Ovary (tissue), 7 donors: ENCODE measurements at regions not wholly inside any gene's neighbourhood (a gene's known extent, or its start where the extent isn't known, plus 50 kb on each side); places are given as distances from the start of the nearest gene placed in this dataset.

Experiments used
- DNase-seq, 5 donors: peaks; one replicate each; pipeline ENCODE4 v3.0.0-alpha.2; 2019 to 2020
- H3K27ac ChIP-seq, 2 donors: fragments of 200-600 bp; one replicate each; pipeline versions ENCODE4 v1.5.1 to v1.8.0; 2019 to 2022
- H3K27me3 ChIP-seq: fragments of 200-600 bp; one replicate; pipeline ENCODE4 v1.8.0; 2022
- H3K36me3 ChIP-seq: fragments of 200-600 bp; sonication (generic); one replicate; pipeline ENCODE4 v1.5.1; 2019
- H3K4me1 ChIP-seq: one replicate; pipeline ENCODE4 v1.8.1; 2013; ENCODE audit warnings: mild to moderate bottlenecking, moderate library complexity; ENCODE audit not compliant: insufficient read depth
- H3K4me3 ChIP-seq: fragments of 200-600 bp; sonication (generic); one replicate; pipeline ENCODE4 v1.5.1; 2017
- H3K9me3 ChIP-seq, 2 donors: fragments of 200-600 bp in 1 of 2; sonication (generic) in 1 of 2; one replicate each; pipeline versions ENCODE4 v1.5.1 to v1.8.1; 2013 to 2019; ENCODE audit warnings: mild to moderate bottlenecking in 1 of 2, moderate library complexity in 1 of 2
- CTCF ChIP-seq, 3 donors: fragments of 450-650 bp in 2 of 3; fragments of 200-600 bp in 1 of 3; IDR thresholded peaks; one replicate each; pipeline versions ENCODE4 v1.5.1 to v1.8.0; 2016 to 2022; ENCODE audit warnings: antibody characterized with exemption in 3 of 3, mild to moderate bottlenecking in 1 of 3
- EP300 ChIP-seq: sonication (generic); formaldehyde crosslinking; IDR thresholded peaks from one replicate; pipeline ENCODE4 v1.6.1; 2017; ENCODE audit warnings: antibody characterized with exemption
- POLR2A ChIP-seq: fragments of 450-650 bp; IDR thresholded peaks from one replicate; pipeline ENCODE4 v1.6.1; 2017; ENCODE audit warnings: antibody characterized with exemption, mild to moderate bottlenecking, moderate library complexity
- WGBS, 3 donors: extraction: QIAGEN DNeasy Blood & Tissue Kit in 1 of 3; methylation state at CpG; one replicate each; pipeline versions ENCODE4 v1.1.5 to v1.1.7; 2013 to 2017; 5-methylcytosine and 5-hydroxymethylcytosine counted together
- intact Hi-C, 4 donors: fragments of 100-400 bp; cut with DNase I; formaldehyde crosslinking; loops; one replicate each; pipeline versions ENCODE4 v1.11.0 to v1.15.1; 2022 to 2023
- donor health status: DM: no; HTN: no; CAD: no; lungs with moderate emphysema.
- donor health status: DM: no; HTN: no; CAD: no.
- donor health status: Bipolar disorder and iron deficiency.
- donor health status: DM: no; HTN: no; CAD: no.
- donor health status: DM: yes; HTN: yes; CAD: no.

DNA sequence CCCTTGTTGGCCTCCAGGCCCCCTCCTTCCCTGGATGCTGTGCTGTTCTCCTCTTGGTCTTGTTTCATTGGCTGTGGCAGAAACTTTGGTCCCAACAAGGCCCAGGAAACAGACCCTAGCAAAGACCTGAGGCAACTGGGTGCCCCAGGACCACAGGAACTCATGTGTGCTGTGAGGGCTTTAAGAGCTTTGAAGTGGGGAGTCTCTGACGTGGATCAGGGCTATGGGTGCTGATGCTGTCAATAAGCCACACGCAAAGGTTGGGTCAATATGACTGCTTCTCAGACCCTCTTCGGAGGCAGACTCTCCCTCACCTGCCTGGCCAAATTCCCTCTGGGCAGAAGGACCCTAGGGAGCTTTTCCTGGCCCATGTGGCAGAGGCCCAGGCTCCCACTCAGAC is 91.5 kb upstream of the MLN start:
- no peaks in the 10 kb centered on the region for H3K27me3 ChIP-seq
- no peak for TF ChIP-seq CTCF (IDR thresholded peaks at IDR 0.05)
- TF ChIP-seq POLR2A, result no peak
- TF ChIP-seq EP300, result no peak
- H3K27ac ChIP-seq, result no peak overlapping the region
- DNase-seq, result no peak
- H3K4me1 ChIP-seq, result no peaks in the 10 kb centered on the region
- WGBS, 3 donors, result 92 to 95% (median 93%) methylated on average over 3 of the region's 3 CpGs
- no peaks in the 10 kb centered on the region for H3K36me3 ChIP-seq
- no peak overlapping the region for H3K4me3 ChIP-seq
- intact Hi-C loops, result no loop called here
- H3K9me3 ChIP-seq, result no peaks in the 10 kb centered on the region

GRCh38 chr6:33894438-33894837 is 90.6 kb upstream of the MLN start:
- 33 to 39% (median 37%) methylated on average over 2 of the region's 2 CpGs for WGBS, 3 donors
- Histone ChIP-seq H3K27ac (no peak overlapping the region), H3K4me3 (no peak overlapping the region), H3K27me3 (no peaks in the 10 kb centered on the region), H3K4me1 (no peaks in the 10 kb centered on the region), H3K36me3 (no peaks in the 10 kb centered on the region), H3K9me3 (no peaks in the 10 kb centered on the region)
- intact Hi-C loops, result no loop called here
- TF ChIP-seq POLR2A, result no peak
- DNase-seq, result no peak

DNA sequence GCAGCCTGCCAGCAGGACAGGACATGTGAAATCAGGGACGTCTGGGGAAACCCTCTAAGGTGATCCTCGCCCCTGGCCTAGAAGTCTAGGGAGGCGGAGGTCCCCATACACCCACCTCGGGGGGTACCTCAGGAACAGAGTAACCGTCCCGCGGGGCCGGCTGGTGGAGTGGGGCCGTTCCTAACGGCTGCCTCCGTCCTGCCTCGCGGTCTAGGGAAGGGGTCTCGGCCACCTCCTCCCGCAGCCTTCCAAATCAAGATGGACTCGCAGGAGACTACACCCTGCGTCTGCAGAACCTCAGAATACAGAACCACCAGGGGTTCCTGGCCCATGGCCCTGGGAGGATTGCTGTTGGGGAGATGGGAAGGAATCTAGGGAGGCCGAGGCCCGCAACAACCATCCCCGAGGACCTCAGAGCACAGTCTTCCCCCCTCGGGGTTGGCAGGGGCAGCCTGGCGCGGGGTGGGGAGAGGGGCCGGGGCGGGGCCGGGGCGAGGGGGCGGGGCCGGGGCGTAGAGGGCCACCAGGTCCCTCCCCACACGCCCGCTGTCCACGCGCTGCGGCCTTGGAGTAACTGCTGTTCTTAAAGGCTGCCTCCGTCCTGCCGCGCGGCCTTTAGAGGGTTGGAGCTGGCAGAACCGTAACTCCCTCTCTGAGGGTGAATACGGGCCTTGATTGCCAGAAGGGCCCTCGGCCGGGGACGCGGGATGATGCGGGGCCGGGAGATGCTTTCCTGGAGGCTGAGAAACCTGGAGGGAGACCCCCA is 89.0 kb upstream of the MLN start:
- 89 to 91% (median 90%) methylated on average over 43 to 47 of the region's 47 CpGs for whole genome bisulfite sequencing, 3 donors
- H3K27me3 ChIP-seq, result no peaks in the 10 kb centered on the region
- no peak for DNase-seq
- H3K27ac ChIP-seq, result no peak overlapping the region
- H3K4me1 ChIP-seq, result no peaks in the 10 kb centered on the region
- intact Hi-C loops, result no loop called here
- H3K9me3 ChIP-seq, result no peaks in the 10 kb centered on the region
- no peak for TF ChIP-seq POLR2A
- no peak for TF ChIP-seq CTCF (IDR thresholded peaks at IDR 0.05)
- no peak for TF ChIP-seq EP300
- H3K36me3 ChIP-seq, result no peaks in the 10 kb centered on the region
- no peak overlapping the region for H3K4me3 ChIP-seq

GRCh38 chr6:33888664-33889200 is 84.9 kb upstream of the MLN start:
- H3K4me3 ChIP-seq, result no peak overlapping the region
- H3K4me1 ChIP-seq, result no peaks in the 10 kb centered on the region
- no peak overlapping the region for H3K27ac ChIP-seq
- H3K9me3 ChIP-seq, result no peaks in the 10 kb centered on the region
- 72 to 83% (median 81%) methylated on average over 9 of the region's 9 CpGs for WGBS, 3 donors
- TF ChIP-seq EP300 (no peak), CTCF (IDR thresholded peaks at IDR 0.05) (no peak), POLR2A (no peak)
- no peaks in the 10 kb centered on the region for H3K27me3 ChIP-seq
- no peak for DNase-seq
- intact Hi-C loops, result no loop called here
- H3K36me3 ChIP-seq, result no peaks in the 10 kb centered on the region

GRCh38 chr6:33888183-33888582 is 84.4 kb upstream of the MLN start:
- H3K27me3 ChIP-seq, result no peaks in the 10 kb centered on the region
- no peak for TF ChIP-seq POLR2A
- no peak for TF ChIP-seq CTCF (IDR thresholded peaks at IDR 0.05)
- no peak for TF ChIP-seq EP300
- 83 to 88% (median 86%) methylated on average over 10 of the region's 10 CpGs for WGBS, 3 donors
- no peak for DNase-seq
- H3K9me3 ChIP-seq, result no peaks in the 10 kb centered on the region
- intact Hi-C loops, result no loop called here
- no peaks in the 10 kb centered on the region for H3K36me3 ChIP-seq
- no peak overlapping the region for H3K4me3 ChIP-seq
- no peak overlapping the region for H3K27ac ChIP-seq
- no peaks in the 10 kb centered on the region for H3K4me1 ChIP-seq
